Activated CD4-positive, alpha-beta T cell treated with anti-CD3 and anti-CD28 coated beads for 36 hours (primary cell): ENCODE measurements at regions not wholly inside any gene's neighbourhood (a gene's known extent, or its start where the extent isn't known, plus 50 kb on each side); places are given as distances from the start of the nearest gene placed in this dataset.

Experiments used
- ATAC-seq: fragments of 200-7000 bp; cut with Tn5 transposase; one replicate; pipeline ENCODE4 v1.10.0; 2021; ENCODE audit warnings: mild to moderate bottlenecking, moderate library complexity
- CTCF ChIA-PET: fragments of 350-600 bp; sonication (Branson Sonifier 250); formaldehyde crosslinking; loops from one replicate; lab custom pipeline; 2021; ENCODE audit warnings: antibody characterized with exemption; lab: Charles Lee
- POLR2A ChIA-PET: fragments of 350-600 bp; sonication (Branson Sonifier 250); formaldehyde crosslinking; loops from one replicate; lab custom pipeline; 2021; ENCODE audit warnings: antibody characterized with exemption, inconsistent platforms; lab: Charles Lee
- DNase-seq: peaks from one replicate; pipeline ENCODE4 v3.0.0-alpha.2; 2020
- H3K27ac Mint-ChIP-seq: one replicate; pipeline ENCODE4 v1.8.0; 2021; ENCODE audit warnings: mixed read lengths
- H3K27me3 Mint-ChIP-seq: one replicate; pipeline ENCODE4 v1.8.0; 2021; ENCODE audit warnings: mixed read lengths
- H3K36me3 Mint-ChIP-seq: one replicate; pipeline ENCODE4 v1.8.0; 2021; ENCODE audit warnings: low read depth, mixed read lengths
- H3K4me1 Mint-ChIP-seq: one replicate; pipeline ENCODE4 v1.8.0; 2021; ENCODE audit warnings: mixed read lengths
- H3K4me3 Mint-ChIP-seq: one replicate; pipeline ENCODE4 v1.8.0; 2021; ENCODE audit warnings: mild to moderate bottlenecking, moderate library complexity, mixed read lengths
- H3K9me3 Mint-ChIP-seq: one replicate; pipeline ENCODE4 v1.8.0; 2021; ENCODE audit warnings: low read depth, mixed read lengths
- intact Hi-C, 2 experiments: fragments of 100-400 bp; cut with DNase I in 1 of 2; cut with micrococcal nuclease in 1 of 2; formaldehyde crosslinking; loops; one replicate each; pipeline versions ENCODE4 v1.14.2 to v1.15.1; 2022 to 2024; cut with DNase I, micrococcal nuclease

- POLR2A ChIA-PET, result no interaction called here
Observed at GRCh38 chr2:15832849-15833680, 107.3 kb upstream of the MYCN start.

GRCh38 chr2:15833731-15834130 is 106.6 kb upstream of the MYCN start:
- intact Hi-C loops, result no loop called here
- POLR2A ChIA-PET, result no interaction called here

More at GRCh38 chr2:15832849-15833680, 107.3 kb upstream of the MYCN start:
- intact Hi-C loops, result no loop called here
- Mint-ChIP-seq H3K9me3 (no peaks in the 10 kb centered on the region), H3K27ac (no peak overlapping the region), H3K36me3 (no peaks in the 10 kb centered on the region), H3K4me1 (no peaks in the 10 kb centered on the region), H3K27me3 (no peaks in the 10 kb centered on the region), H3K4me3 (no peak overlapping the region)
- DNase-seq (no peak), ATAC-seq (no peak)
- CTCF ChIA-PET, result interaction anchor here (0.8 kb wide), 1 partner anchor 183 kb away, joined by 3 read pairs; no protein-coding TSS in a partner anchor

DNA sequence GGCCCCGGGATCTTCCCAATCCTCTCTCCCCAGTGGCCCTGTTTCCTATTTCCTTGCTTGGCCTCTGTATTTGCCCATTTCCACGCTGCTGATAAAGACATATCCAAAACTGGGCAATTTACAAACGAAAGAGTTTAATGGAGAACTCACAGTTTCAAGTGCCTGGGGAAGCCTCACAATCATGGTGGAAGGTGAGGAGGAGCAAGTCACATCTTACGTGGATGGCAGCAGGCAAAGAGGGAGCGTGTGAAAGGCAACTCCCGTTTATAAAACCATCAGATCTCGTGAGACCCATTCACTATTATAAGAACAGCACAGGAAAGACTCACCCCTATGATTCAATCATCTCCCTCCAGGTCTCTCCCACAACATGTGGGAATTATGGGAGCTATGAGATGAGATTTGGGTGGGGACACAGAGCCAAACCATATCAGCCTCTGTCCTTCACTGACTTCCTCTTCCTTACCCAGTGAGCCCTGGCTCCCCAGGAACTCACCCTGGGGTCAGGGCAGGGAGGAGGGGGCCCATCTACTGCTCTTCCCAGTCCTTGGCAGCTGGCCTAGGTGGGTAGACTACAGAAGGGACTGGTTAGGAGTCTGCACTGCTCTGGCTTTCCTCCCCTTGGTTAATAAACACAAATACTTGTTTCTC is 105.8 kb upstream of the MYCN start:
- Mint-ChIP-seq H3K36me3 (no peaks in the 10 kb centered on the region), H3K9me3 (no peaks in the 10 kb centered on the region), H3K27me3 (peaks cover 1% of the 10 kb centered on the region), H3K4me1 (no peaks in the 10 kb centered on the region), H3K27ac (no peak overlapping the region), H3K4me3 (no peak overlapping the region)
- ATAC-seq, result no peak
- intact Hi-C loops, result no loop called here
- no peak for DNase-seq
- ChIA-PET CTCF (no interaction called here), POLR2A (no interaction called here)

More at GRCh38 chr2:15833731-15834130, 106.6 kb upstream of the MYCN start:
- Mint-ChIP-seq H3K36me3 (no peaks in the 10 kb centered on the region), H3K4me3 (no peak overlapping the region), H3K27ac (no peak overlapping the region), H3K4me1 (no peaks in the 10 kb centered on the region), H3K9me3 (no peaks in the 10 kb centered on the region), H3K27me3 (peaks cover 1% of the 10 kb centered on the region)
- no peak for ATAC-seq
- DNase-seq, result no peak
- CTCF ChIA-PET, result no interaction called here

DNA sequence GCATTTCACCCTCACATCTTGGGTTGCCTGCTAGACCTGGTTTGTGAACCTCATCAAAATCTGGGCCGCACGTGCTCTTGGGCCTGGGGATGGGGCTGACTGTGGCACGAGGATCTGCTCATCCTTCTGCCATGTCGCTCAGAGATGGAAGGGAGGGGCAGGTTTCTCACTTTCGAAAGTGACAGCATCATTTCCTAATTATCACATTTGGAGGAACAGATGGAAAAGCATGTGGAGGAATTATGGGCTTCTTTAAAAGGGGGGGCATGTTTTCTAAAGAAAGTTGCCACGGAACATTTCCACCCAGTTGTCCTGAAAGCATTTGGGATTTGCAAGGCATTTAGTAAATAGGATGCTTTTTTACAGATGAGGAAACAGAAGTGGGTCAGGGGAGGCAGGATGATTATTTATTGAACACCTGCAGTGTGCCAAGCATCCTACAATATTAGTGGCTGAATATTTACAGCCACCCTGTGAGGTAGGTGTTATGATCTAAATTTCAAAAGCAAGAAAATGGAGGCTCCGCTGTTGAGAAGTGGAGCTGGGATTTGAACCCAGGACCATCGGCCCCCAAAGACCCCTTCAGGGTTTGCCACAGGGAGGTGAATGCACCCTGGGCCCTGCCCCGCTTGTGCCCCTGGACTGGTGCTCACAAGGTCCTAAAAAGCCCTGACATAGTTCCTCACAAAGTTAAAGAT is 104.2 kb upstream of the MYCN start:
- H3K9me3 Mint-ChIP-seq, result no peaks in the 10 kb centered on the region
- CTCF ChIA-PET, result no interaction called here
- H3K4me3 Mint-ChIP-seq, result no peak overlapping the region
- intact Hi-C loops, result no loop called here
- DNase-seq (no peak), ATAC-seq (no peak)
- POLR2A ChIA-PET, result no interaction called here
- H3K27me3 Mint-ChIP-seq, result peaks cover 1% of the 10 kb centered on the region
- no peak overlapping the region for H3K27ac Mint-ChIP-seq
- no peaks in the 10 kb centered on the region for H3K4me1 Mint-ChIP-seq
- no peaks in the 10 kb centered on the region for H3K36me3 Mint-ChIP-seq

DNA sequence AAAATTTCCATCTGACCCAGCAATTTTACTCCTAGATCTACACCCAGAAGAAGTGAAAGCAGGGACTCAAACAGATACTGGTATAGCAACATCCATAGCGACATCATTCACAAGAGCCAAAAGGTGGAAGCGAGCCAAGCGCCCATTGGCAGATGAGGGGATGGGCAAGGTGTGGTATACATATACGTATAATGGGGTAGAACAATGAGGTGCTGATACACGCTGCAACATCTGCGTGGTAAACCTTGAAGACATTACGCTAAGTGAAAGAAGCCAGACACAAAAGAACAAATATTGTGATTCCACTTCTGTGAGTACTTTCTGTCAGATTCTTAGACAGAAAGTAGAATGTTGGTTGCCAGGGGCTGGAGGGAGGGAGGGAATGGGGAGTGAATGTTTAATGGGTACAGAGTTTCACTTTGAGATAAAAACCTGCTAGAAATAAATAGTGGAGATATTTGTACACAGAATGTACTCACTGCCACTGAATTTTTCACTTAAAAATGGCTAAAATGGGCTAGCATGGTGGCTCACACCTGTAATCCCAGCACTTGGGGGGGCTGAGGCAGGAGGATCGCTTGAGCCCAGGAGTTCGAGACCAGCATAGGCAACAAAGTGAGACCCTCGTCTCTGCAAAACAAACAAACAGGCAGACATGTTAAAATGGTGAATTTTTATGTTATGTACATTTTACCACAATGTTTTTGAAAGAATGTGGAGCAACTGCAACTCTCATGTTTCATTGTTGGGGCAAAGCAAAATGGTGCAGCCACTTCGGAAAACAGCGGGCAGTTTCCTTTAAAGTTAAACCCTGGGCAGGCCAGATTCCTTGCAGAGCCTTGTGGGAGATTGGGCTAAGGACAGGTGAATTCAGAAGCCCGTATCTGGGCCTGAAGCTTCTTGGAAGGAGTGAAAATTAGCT is 103.4 kb upstream of the MYCN start:
- ChIA-PET CTCF (no interaction called here), POLR2A (no interaction called here)
- Mint-ChIP-seq H3K4me3 (no peak overlapping the region), H3K9me3 (no peaks in the 10 kb centered on the region), H3K4me1 (no peaks in the 10 kb centered on the region), H3K27ac (no peak overlapping the region), H3K27me3 (peaks cover 1% of the 10 kb centered on the region), H3K36me3 (no peaks in the 10 kb centered on the region)
- no peak for DNase-seq
- intact Hi-C loops, result no loop called here
- no peak for ATAC-seq

DNA sequence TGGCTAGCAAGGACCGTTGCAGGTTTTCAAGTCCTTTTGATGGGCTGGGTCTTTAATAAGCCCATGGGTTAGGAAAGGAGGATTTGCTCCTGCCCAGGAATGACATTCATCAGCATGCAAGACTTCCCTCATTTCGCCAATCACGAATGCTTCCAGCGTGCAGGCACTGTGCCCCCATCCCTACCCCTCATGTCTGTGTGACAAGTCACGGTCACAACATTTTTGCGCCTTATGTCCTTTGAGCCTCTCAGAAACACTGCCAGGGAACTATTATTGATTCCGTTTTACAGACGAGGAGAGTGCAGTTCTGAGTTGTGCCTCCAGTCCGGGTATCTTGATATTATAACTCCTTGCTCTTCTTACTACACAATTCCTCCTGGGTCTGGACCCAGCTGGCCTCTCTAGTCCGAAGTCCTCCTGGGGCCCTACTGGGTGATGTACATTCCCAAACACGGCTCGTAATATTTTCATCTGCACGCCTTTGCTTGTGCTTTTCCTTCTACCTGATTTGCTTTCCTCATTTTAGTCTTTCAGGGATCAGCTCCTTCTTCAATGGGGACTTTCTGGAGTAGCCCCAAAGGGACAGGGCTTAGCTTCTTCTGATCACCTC is 101.8 kb upstream of the MYCN start:
- Mint-ChIP-seq H3K27ac (no peak overlapping the region), H3K4me1 (no peaks in the 10 kb centered on the region), H3K27me3 (peaks cover 1% of the 10 kb centered on the region), H3K4me3 (no peak overlapping the region), H3K36me3 (no peaks in the 10 kb centered on the region), H3K9me3 (no peaks in the 10 kb centered on the region)
- intact Hi-C loops, result no loop called here
- CTCF ChIA-PET, result interaction anchor here (0.5 kb wide), 1 partner anchor 1234 kb away, joined by 3 read pairs; no protein-coding TSS in a partner anchor
- no peak for DNase-seq
- no peak for ATAC-seq
- POLR2A ChIA-PET, result no interaction called here

GRCh38 chr2:15839426-15840124 is 100.8 kb upstream of the MYCN start:
- ChIA-PET CTCF (no interaction called here), POLR2A (no interaction called here)
- Mint-ChIP-seq H3K4me1 (no peaks in the 10 kb centered on the region), H3K27ac (no peak overlapping the region), H3K27me3 (peaks cover 1% of the 10 kb centered on the region), H3K9me3 (no peaks in the 10 kb centered on the region), H3K36me3 (no peaks in the 10 kb centered on the region), H3K4me3 (no peak overlapping the region)
- intact Hi-C loops, result no loop called here
- no peak for ATAC-seq
- DNase-seq, result no peak

DNA sequence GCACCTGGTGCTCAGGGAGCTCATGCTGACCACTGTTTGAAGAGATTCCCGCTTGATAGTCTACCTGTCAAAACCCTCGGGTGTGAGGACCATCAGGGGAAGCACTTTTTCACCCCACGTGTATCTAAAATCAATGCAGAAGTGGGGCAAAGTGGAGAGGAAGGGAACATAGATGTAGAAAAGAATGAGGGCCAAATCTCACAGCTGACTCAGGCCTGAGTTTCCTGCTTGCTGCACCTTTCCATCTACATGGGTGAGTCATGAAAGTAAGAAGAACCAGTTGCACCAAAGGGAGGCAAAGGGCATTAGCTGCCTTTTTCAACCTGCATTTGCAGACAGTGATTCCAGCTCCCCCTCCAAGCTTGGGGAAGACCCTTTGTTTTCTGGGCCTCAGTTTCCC is 100.2 kb upstream of the MYCN start:
- no peaks in the 10 kb centered on the region for H3K9me3 Mint-ChIP-seq
- H3K36me3 Mint-ChIP-seq, result no peaks in the 10 kb centered on the region
- no peak overlapping the region for H3K27ac Mint-ChIP-seq
- intact Hi-C loops, result no loop called here
- H3K27me3 Mint-ChIP-seq, result peaks cover 1% of the 10 kb centered on the region
- CTCF ChIA-PET, result no interaction called here
- ATAC-seq, result no peak
- POLR2A ChIA-PET, result no interaction called here
- H3K4me3 Mint-ChIP-seq, result no peak overlapping the region
- H3K4me1 Mint-ChIP-seq, result no peaks in the 10 kb centered on the region
- no peak for DNase-seq

DNA sequence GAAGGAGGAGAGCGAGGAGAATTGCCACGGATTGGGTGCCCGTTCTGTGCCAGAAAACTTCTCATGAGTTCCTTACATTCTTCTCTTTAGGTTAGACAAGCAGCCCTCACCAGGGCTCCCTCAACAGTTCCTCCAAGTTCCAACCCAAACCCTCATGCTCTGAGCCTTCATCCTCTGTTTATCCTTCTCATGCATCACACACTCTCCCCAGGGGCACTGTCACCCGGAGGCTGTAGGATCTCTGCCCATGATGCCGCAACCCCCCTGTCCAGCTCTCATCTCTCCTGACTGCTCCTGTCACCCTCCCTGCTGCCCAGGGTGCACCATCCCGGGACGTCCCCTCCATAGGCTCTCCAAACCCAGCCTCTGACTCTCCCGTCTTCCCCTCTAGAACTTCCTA is 99.4 kb upstream of the MYCN start:
- ChIA-PET POLR2A (no interaction called here), CTCF (no interaction called here)
- intact Hi-C loops, result no loop called here
- Mint-ChIP-seq H3K27ac (no peak overlapping the region), H3K4me1 (no peaks in the 10 kb centered on the region), H3K4me3 (no peak overlapping the region), H3K36me3 (no peaks in the 10 kb centered on the region), H3K9me3 (no peaks in the 10 kb centered on the region), H3K27me3 (peaks cover 1% of the 10 kb centered on the region)
- ATAC-seq (no peak), DNase-seq (no peak)

- no peak for ATAC-seq
- Mint-ChIP-seq H3K9me3 (peaks cover under 1% of the 10 kb centered on the region), H3K27me3 (peaks cover 1% of the 10 kb centered on the region), H3K4me1 (no peaks in the 10 kb centered on the region), H3K4me3 (no peak overlapping the region), H3K27ac (no peak overlapping the region), H3K36me3 (no peaks in the 10 kb centered on the region)
- intact Hi-C loops, result no loop called here
- no peak for DNase-seq
- ChIA-PET POLR2A (no interaction called here), CTCF (no interaction called here)
Observed at GRCh38 chr2:15841776-15842560, 98.4 kb upstream of the MYCN start.
